ENCODE measurements at regions not wholly inside any gene's neighbourhood (a gene's known extent, or its start where the extent isn't known, plus 50 kb on each side); places are given as distances from the start of the nearest gene placed in this dataset.

DNA sequence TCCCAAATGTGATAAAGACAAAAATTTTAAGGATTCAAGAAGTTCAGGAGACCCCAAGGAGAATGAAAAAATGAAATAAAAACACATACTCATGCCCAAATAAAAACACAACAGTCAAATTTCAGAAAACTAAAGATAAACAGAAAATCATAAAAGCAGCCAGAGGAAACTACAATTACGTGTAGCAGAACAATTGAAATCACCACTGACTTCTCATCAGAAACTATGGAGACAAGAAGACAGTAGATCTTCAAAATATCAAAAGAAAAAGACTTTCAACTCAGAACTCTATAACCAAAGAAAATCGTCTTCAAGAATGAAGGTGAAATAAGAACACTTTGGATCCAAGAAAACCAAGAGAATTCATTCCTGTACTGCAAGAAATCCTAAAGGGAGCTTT is 54.9 kb downstream of the DIO3 start:
- no peak for FAIRE-seq

DNA sequence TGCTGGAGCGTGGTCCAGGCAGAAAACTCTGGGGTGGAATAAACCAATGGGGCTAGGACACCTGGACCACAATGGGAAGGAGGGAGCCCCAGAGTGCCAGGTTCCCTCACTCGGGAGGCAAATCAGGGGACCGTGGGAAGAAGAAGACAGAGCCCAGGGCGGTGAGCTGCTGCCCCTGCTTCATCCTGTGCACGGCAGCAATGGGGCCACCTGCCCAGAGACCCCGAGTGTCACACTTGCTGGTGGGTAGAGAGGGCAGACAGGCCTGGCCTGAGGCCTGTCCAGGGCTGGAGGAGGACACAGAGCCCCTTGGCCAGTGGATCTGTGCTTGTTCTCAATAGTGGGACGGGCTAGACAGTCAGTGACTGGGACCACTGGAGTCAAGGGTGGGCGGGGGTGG is 58.2 kb downstream of the DIO3 start:
- H3K4me3 ChIP-seq (ENCODE audit: low read depth in 1 of 3, low read length in 3 of 3): no peak overlapping the region
- no peak overlapping the region for H3K27ac ChIP-seq (ENCODE audit: low read depth in 1 of 3, low read length in 2 of 3)
- no peaks in the 10 kb centered on the region for H3K4me1 ChIP-seq (ENCODE audit: control insufficient read depth in 3 of 3, insufficient read depth in 2 of 3, low read depth in 1 of 3, low read length in 2 of 3)
- WGBS, 3 donors: 75 to 85% (median 81%) methylated on average over 8 of the region's 8 CpGs
- no peak for FAIRE-seq
- no peaks in the 10 kb centered on the region for H3K9me3 ChIP-seq (ENCODE audit: control insufficient read depth in 2 of 2, insufficient read depth in 1 of 2, low read depth in 1 of 2, low read length in 1 of 2)
- no peak for DNase-seq
- H3K36me3 ChIP-seq (ENCODE audit: control insufficient read depth in 3 of 3, insufficient read depth in 2 of 3, low read depth in 1 of 3, low read length in 3 of 3): no peaks in the 10 kb centered on the region
- no peaks in the 10 kb centered on the region for H3K27me3 ChIP-seq (ENCODE audit: control insufficient read depth in 3 of 3, insufficient read depth in 3 of 3, low read length in 3 of 3)

More for the DNA sequence above, 54.9 kb downstream of the DIO3 start:
- no peaks in the 10 kb centered on the region for H3K36me3 ChIP-seq (ENCODE audit: control insufficient read depth in 3 of 3, insufficient read depth in 2 of 3, low read depth in 1 of 3, low read length in 3 of 3)
- WGBS, 3 donors: 64 to 76% (median 76%) methylated on average over 2 of the region's 2 CpGs
- H3K9me3 ChIP-seq (ENCODE audit: control insufficient read depth in 2 of 2, insufficient read depth in 1 of 2, low read depth in 1 of 2, low read length in 1 of 2): no peaks in the 10 kb centered on the region
- peaks cover 0 to 4% (median 0%) of the 10 kb centered on the region in 3 donors for H3K27me3 ChIP-seq (ENCODE audit: control insufficient read depth in 3 of 3, insufficient read depth in 3 of 3, low read length in 3 of 3)
- no peaks in the 10 kb centered on the region for H3K4me1 ChIP-seq (ENCODE audit: control insufficient read depth in 3 of 3, insufficient read depth in 2 of 3, low read depth in 1 of 3, low read length in 2 of 3)
- no peak overlapping the region for H3K27ac ChIP-seq (ENCODE audit: low read depth in 1 of 3, low read length in 2 of 3)
- no peak overlapping the region for H3K4me3 ChIP-seq (ENCODE audit: low read depth in 1 of 3, low read length in 3 of 3)
- DNase-seq: no peak

DNA sequence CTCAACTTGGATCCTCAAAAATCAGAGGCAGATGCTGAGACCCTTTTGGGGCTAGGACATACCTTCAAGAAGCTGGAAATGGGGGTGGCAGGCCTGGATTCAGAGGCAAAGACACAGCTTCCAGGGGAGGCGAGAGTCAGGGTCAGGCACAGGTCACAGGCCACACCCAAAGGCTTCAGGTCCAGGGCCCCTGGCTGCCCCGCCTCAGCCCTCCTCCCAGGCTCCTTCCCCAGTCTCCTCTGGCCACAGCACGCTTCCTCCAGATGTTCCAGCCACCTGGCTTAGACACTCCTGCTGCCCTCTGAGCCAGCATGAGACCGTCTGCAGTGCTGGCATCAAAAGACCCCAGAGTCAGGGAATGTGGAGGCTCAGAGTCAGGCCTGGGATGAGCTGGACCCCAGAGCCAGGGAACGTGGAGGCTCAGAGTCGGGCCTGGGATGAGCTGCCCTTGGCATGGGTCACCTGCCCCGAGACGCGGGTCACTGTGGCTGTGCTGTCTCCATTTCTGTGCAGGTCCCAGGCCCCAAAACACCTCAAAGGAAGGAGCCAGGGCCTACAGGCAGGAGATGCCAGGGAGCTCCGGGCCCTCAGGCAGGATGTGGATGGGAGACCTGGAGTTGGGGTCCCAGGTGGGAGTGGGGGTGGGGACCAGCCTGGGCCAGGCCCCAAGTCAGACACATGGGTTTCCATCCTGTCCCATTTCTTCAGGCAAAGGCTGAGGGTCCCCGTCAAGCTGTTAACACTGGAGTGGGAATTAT is 58.9 kb downstream of the DIO3 start:
- no peak overlapping the region for H3K4me3 ChIP-seq (ENCODE audit: low read depth in 1 of 3, low read length in 3 of 3)
- no peaks in the 10 kb centered on the region for H3K4me1 ChIP-seq (ENCODE audit: control insufficient read depth in 3 of 3, insufficient read depth in 2 of 3, low read depth in 1 of 3, low read length in 2 of 3)
- 73 to 83% (median 74%) methylated on average over 11 of the region's 11 CpGs for WGBS, 3 donors
- H3K9me3 ChIP-seq (ENCODE audit: control insufficient read depth in 2 of 2, insufficient read depth in 1 of 2, low read depth in 1 of 2, low read length in 1 of 2): no peaks in the 10 kb centered on the region
- no peak overlapping the region for H3K27ac ChIP-seq (ENCODE audit: low read depth in 1 of 3, low read length in 2 of 3)
- no peaks in the 10 kb centered on the region for H3K27me3 ChIP-seq (ENCODE audit: control insufficient read depth in 3 of 3, insufficient read depth in 3 of 3, low read length in 3 of 3)
- FAIRE-seq: no peak
- no peak for DNase-seq
- no peaks in the 10 kb centered on the region for H3K36me3 ChIP-seq (ENCODE audit: control insufficient read depth in 3 of 3, insufficient read depth in 2 of 3, low read depth in 1 of 3, low read length in 3 of 3)

DNA sequence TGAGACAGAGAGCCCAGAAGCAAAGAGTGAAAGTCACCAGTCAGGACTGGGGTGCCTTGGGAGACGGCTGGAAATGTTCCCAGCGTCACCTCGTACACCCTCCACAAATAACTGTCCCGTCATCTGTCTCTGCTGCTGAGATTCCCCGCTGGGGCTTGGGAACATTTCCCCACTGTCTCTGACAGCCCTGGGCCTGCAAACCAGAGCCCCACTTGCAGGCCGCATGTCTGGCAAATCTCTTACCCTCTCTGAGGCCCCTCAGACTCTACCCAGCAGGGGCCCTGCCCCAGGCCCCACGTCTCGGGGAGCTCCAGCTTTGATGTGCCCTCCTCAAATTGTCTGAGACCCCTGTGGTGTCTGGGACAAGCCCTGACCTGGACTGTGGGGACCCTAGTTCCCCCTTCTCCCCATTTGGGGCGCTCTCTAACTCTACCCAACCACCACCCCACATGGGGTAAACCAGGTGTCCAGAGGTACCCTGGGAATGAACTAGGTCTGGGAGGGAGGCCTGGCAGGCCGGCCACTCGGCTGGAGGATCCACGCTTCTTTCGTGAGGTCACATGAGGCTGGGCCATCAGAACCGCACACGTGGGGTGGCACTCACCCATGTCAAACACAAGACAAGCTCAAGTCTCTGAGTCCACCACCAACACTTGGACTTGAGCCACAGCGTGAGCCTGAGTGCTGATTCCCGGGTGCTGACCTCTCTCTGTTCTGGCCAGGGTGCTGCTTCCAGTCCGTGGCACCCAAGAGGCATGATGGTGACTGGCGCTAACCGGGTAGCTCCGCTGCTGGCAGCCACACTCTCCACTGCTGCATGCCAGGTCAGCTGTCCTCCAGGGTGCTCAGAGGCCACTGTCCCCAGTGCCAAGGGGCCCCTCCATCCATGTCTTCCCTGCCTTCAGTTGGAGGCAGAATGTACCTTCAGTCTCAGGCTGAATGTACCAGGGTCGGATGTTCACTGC is 59.8 kb downstream of the DIO3 start:
- 82 to 89% (median 85%) methylated on average over 22 of the region's 22 CpGs for WGBS, 3 donors
- FAIRE-seq (no peak), DNase-seq (no peak)
- Histone ChIP-seq H3K27ac (ENCODE audit: low read depth in 1 of 3, low read length in 2 of 3) (no peak overlapping the region), H3K27me3 (ENCODE audit: control insufficient read depth in 3 of 3, insufficient read depth in 3 of 3, low read length in 3 of 3) (no peaks in the 10 kb centered on the region), H3K4me3 (ENCODE audit: low read depth in 1 of 3, low read length in 3 of 3) (no peak overlapping the region), H3K9me3 (ENCODE audit: control insufficient read depth in 2 of 2, insufficient read depth in 1 of 2, low read depth in 1 of 2, low read length in 1 of 2) (no peaks in the 10 kb centered on the region), H3K4me1 (ENCODE audit: control insufficient read depth in 3 of 3, insufficient read depth in 2 of 3, low read depth in 1 of 3, low read length in 2 of 3) (no peaks in the 10 kb centered on the region), H3K36me3 (ENCODE audit: control insufficient read depth in 3 of 3, insufficient read depth in 2 of 3, low read depth in 1 of 3, low read length in 3 of 3) (no peaks in the 10 kb centered on the region)

DNA sequence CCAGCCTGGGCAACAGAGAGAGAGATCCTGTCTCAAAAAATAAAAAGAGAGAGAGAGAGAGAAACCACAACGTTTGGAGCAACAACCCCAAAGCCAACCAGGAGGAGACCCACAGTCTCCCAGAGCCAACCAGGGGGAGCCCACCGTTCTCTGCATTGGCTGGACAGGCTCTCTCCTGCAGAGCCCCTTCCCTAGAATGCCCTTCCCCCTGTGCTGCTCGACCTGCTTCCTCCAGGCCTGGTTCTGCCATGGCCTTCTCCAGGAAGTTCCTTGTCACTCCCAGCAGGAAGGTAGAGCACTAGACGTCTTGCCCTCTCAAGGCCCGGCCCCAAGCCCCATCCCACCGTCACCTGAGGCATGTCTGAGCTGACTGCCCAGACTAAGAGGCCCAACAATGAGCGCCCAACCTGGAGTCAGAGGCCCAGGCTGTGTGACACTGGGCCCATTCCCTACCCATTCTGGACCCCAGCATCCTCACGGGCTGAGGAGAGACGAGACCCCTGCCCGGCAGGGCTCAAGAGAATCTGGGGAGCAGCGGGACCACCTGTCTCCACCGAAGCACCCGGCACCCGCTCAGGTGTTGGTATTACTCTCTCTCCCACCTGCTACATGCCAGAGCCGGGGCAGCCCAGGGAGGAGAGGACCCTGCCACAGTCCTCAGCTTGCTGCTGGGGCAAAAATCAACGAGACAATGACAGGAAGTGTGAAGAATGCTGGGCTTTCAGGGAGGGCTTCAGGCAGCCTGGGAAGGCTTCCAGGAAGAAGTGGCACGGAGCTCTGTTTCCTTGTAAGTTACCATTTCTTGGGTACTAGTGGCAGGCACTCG is 61.2 kb downstream of the DIO3 start:
- H3K36me3 ChIP-seq (ENCODE audit: control insufficient read depth in 3 of 3, insufficient read depth in 2 of 3, low read depth in 1 of 3, low read length in 3 of 3): no peaks in the 10 kb centered on the region
- H3K4me1 ChIP-seq (ENCODE audit: control insufficient read depth in 3 of 3, insufficient read depth in 2 of 3, low read depth in 1 of 3, low read length in 2 of 3): no peaks in the 10 kb centered on the region
- DNase-seq (no peak), FAIRE-seq (no peak)
- 64 to 76% (median 67%) methylated on average over 18 of the region's 18 CpGs for WGBS, 3 donors
- no peaks in the 10 kb centered on the region for H3K9me3 ChIP-seq (ENCODE audit: control insufficient read depth in 2 of 2, insufficient read depth in 1 of 2, low read depth in 1 of 2, low read length in 1 of 2)
- no peaks in the 10 kb centered on the region for H3K27me3 ChIP-seq (ENCODE audit: control insufficient read depth in 3 of 3, insufficient read depth in 3 of 3, low read length in 3 of 3)
- H3K4me3 ChIP-seq (ENCODE audit: low read depth in 1 of 3, low read length in 3 of 3): no peak overlapping the region
- no peak overlapping the region for H3K27ac ChIP-seq (ENCODE audit: low read depth in 1 of 3, low read length in 2 of 3)

DNA sequence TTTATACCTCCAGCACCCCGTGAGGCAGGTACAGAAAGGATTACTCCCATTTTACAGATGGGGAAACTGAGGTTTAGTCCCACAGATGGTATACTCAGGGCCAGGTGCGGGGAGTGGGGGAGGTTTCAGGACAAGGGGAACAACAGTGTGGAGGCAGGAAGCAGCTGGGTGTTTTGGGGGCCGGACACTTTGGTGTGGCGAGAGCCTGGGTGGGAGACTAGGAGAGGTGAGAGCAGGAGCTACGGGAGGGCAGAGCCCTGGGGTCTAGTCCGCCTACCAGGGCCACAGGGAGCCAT is 61.7 kb downstream of the DIO3 start:
- FAIRE-seq (no peak), DNase-seq (no peak)
- 70 to 89% (median 79%) methylated on average over 6 of the region's 6 CpGs for WGBS, 3 donors
- Histone ChIP-seq H3K4me1 (ENCODE audit: control insufficient read depth in 3 of 3, insufficient read depth in 2 of 3, low read depth in 1 of 3, low read length in 2 of 3) (no peaks in the 10 kb centered on the region), H3K27ac (ENCODE audit: low read depth in 1 of 3, low read length in 2 of 3) (no peak overlapping the region), H3K27me3 (ENCODE audit: control insufficient read depth in 3 of 3, insufficient read depth in 3 of 3, low read length in 3 of 3) (no peaks in the 10 kb centered on the region), H3K4me3 (ENCODE audit: low read depth in 1 of 3, low read length in 3 of 3) (no peak overlapping the region), H3K9me3 (ENCODE audit: control insufficient read depth in 2 of 2, insufficient read depth in 1 of 2, low read depth in 1 of 2, low read length in 1 of 2) (no peaks in the 10 kb centered on the region), H3K36me3 (ENCODE audit: control insufficient read depth in 3 of 3, insufficient read depth in 2 of 3, low read depth in 1 of 3, low read length in 3 of 3) (no peaks in the 10 kb centered on the region)

DNA sequence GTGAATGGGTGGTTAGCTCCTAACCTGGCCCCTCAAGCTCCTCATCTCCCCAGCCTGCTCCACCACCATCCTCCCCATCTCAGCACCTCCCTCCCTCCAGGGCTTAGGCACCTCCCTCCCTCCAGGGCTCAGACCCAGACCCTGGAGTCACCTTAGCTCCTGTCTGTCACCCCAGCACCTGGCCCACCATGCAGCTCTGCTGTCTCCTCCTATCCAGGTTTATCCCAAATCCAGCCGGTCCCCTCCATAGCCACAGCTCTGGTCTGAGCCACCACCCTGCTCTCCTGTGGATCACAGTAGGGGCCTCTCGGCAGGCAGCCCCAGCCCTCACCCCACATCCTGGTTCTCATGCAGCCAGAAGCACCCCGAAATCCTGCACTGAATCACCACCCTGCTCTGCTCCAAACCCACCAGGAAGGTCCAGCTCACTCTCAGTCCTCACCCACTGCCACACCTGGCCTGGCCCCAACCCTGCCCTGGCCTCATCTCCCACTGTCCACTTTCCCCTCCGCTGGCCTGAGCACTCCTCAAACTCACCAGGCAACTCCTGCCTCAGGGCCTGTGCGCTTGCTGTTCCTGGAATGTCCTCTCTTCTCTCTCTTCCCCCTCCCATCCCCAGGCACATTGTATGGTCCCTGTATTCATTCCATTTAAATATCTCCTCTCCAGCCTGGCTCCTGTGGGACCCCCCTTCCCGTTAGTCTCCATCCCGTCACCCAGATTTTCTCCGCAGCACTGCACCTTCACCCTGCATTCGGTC is 62.6 kb downstream of the DIO3 start:
- WGBS, 3 donors: 84 to 90% (median 86%) methylated on average over 9 of the region's 9 CpGs
- Histone ChIP-seq H3K4me1 (ENCODE audit: control insufficient read depth in 3 of 3, insufficient read depth in 2 of 3, low read depth in 1 of 3, low read length in 2 of 3) (peaks cover 0 to 4% (median 0%) of the 10 kb centered on the region in 3 donors), H3K27ac (ENCODE audit: low read depth in 1 of 3, low read length in 2 of 3) (no peak overlapping the region), H3K9me3 (ENCODE audit: control insufficient read depth in 2 of 2, insufficient read depth in 1 of 2, low read depth in 1 of 2, low read length in 1 of 2) (no peaks in the 10 kb centered on the region), H3K36me3 (ENCODE audit: control insufficient read depth in 3 of 3, insufficient read depth in 2 of 3, low read depth in 1 of 3, low read length in 3 of 3) (no peaks in the 10 kb centered on the region), H3K27me3 (ENCODE audit: control insufficient read depth in 3 of 3, insufficient read depth in 3 of 3, low read length in 3 of 3) (no peaks in the 10 kb centered on the region), H3K4me3 (ENCODE audit: low read depth in 1 of 3, low read length in 3 of 3) (no peak overlapping the region)
- FAIRE-seq (no peak), DNase-seq (no peak)

DNA sequence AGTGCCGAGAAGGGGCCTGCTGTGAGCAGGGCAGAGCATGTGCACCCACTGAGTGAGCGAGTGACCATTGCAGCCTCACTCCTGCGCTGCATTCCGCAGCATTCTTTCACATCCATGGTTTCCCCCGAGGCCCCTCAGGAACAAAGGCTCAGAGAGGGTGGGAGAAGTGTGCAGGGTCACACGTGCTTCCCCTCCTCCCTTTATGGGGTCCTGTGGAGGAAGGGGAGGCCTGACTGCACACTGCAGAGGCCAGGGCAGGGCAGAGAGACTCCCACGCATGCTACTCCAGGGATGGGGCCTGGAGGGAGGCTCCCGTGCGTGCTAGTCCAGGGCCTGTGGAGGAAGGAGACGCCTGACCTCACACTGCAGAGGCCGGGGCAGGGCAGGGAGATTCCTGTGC is 63.2 kb downstream of the DIO3 start:
- DNase-seq (no peak), FAIRE-seq (no peak)
- Histone ChIP-seq H3K4me1 (ENCODE audit: control insufficient read depth in 3 of 3, insufficient read depth in 2 of 3, low read depth in 1 of 3, low read length in 2 of 3) (peaks cover 0 to 8% (median 0%) of the 10 kb centered on the region in 3 donors), H3K4me3 (ENCODE audit: low read depth in 1 of 3, low read length in 3 of 3) (no peak overlapping the region), H3K36me3 (ENCODE audit: control insufficient read depth in 3 of 3, insufficient read depth in 2 of 3, low read depth in 1 of 3, low read length in 3 of 3) (no peaks in the 10 kb centered on the region), H3K27me3 (ENCODE audit: control insufficient read depth in 3 of 3, insufficient read depth in 3 of 3, low read length in 3 of 3) (no peaks in the 10 kb centered on the region), H3K27ac (ENCODE audit: low read depth in 1 of 3, low read length in 2 of 3) (no peak overlapping the region), H3K9me3 (ENCODE audit: control insufficient read depth in 2 of 2, insufficient read depth in 1 of 2, low read depth in 1 of 2, low read length in 1 of 2) (no peaks in the 10 kb centered on the region)
- WGBS, 3 donors: 73 to 74% (median 73%) methylated on average over 11 of the region's 11 CpGs
